ENCODE measurements at regions not wholly inside any gene's neighbourhood (a gene's known extent, or its start where the extent isn't known, plus 50 kb on each side); places are given as distances from the start of the nearest gene placed in this dataset.

- Histone ChIP-seq H3K9me1 (replicated peaks; ENCODE audit: control insufficient read depth, extremely low read depth, insufficient read depth, low read length) (no peaks in the 10 kb centered on the region), H3K9ac (replicated peaks; ENCODE audit: extremely low read depth, insufficient read depth, low read length) (no peak overlapping the region), H2AFZ (ENCODE audit: low read depth, low read length) (no peak overlapping the region), H4K20me1 (replicated peaks; ENCODE audit: control insufficient read depth, extremely low read depth, insufficient read depth, low read length) (no peaks in the 10 kb centered on the region), H3K27me3 (ENCODE audit: control insufficient read depth in 2 of 2, insufficient read depth in 2 of 2, low read length in 2 of 2) (no peaks in the 10 kb centered on the region), H3K36me3 (ENCODE audit: control insufficient read depth in 2 of 2, extremely low read depth in 1 of 2, insufficient read depth in 2 of 2, low read length in 2 of 2) (no peaks in the 10 kb centered on the region), H3K4me2 (ENCODE audit: insufficient read depth, low read length) (no peak overlapping the region), H3K4me1 (ENCODE audit: control insufficient read depth, extremely low read depth, insufficient read depth, low read length) (no peaks in the 10 kb centered on the region), H3K9me3 (replicated peaks; ENCODE audit: control insufficient read depth, insufficient read depth, low read length) (no peaks in the 10 kb centered on the region), H3K27ac (ENCODE audit: insufficient read depth, low read depth, low read length) (no peak overlapping the region), H3K79me2 (ENCODE audit: control insufficient read depth, insufficient read depth, low read length) (no peaks in the 10 kb centered on the region), H3K4me3 (replicated peaks in 1 of 3; ENCODE audit: insufficient read depth in 1 of 3, low read depth in 1 of 3, low read length in 3 of 3) (no peak overlapping the region)
- CTCF ChIA-PET = no interaction called here
- DNase-seq (ENCODE audit: low read depth, low spot score) (no peak), FAIRE-seq (no peak)
- dilution Hi-C loops (cut with MboI; ENCODE audit: extremely low pct_ligation_motif_present, low sequenced_read_pairs) (no loop called here), intact Hi-C loops (cut with micrococcal nuclease) (no loop called here)
- TF ChIP-seq POLR2AphosphoS5 (IDR thresholded peaks at IDR 0.05; ENCODE audit: insufficient read depth, low read depth, low read length) = no peak
- no peak for TF ChIP-seq GATA2 (IDR thresholded peaks at IDR 0.05; ENCODE audit: insufficient read depth, insufficient read length, low read depth, low read length)
- TF ChIP-seq POLR2A (IDR thresholded peaks at IDR 0.05; ENCODE audit: low read depth, low read length) = no peak
- TF ChIP-seq MYC (IDR thresholded peaks at IDR 0.05; ENCODE audit: low read depth, low read length) = no peak
- no peak for TF ChIP-seq MAX (IDR thresholded peaks at IDR 0.05; ENCODE audit: insufficient read depth, insufficient read length)
- TF ChIP-seq JUN (IDR thresholded peaks at IDR 0.05; ENCODE audit: borderline replicate concordance, insufficient read depth, insufficient read length, low read depth) = no peak
- TF ChIP-seq EZH2 (IDR thresholded peaks at IDR 0.05; ENCODE audit: borderline replicate concordance, low read depth, low read length, severe bottlenecking) = no peak
- TF ChIP-seq CTCF (IDR thresholded peaks at IDR 0.05; ENCODE audit: extremely low read depth in 1 of 2, insufficient read depth in 1 of 2, low read depth in 1 of 2, low read length in 2 of 2) = no peak
- no TSS peak for BruUV-seq (replicated peaks)
- POLR2A ChIA-PET = no interaction called here
Measured at GRCh38 chr6:115843945-115844344, 216.7 kb downstream of the FRK start.
